Liver (tissue), 8 donors: ENCODE measurements at regions not wholly inside any gene's neighbourhood (a gene's known extent, or its start where the extent isn't known, plus 50 kb on each side); places are given as distances from the start of the nearest gene placed in this dataset.

Experiments used
- DNase-seq: peaks from one replicate; pipeline ENCODE4 v3.0.0-alpha.2; 2017; ENCODE audit warnings: low spot score
- H3K27ac ChIP-seq, 2 donors: one replicate each; pipeline ENCODE4 v1.7.0; 2013; ENCODE audit warnings: inconsistent platforms in 2 of 2, low read length in 2 of 2, control low read depth in 1 of 2, low read depth in 1 of 2, mild to moderate bottlenecking in 1 of 2
- H3K27me3 ChIP-seq, 4 donors: one replicate each; pipeline versions ENCODE4 v1.6.1 to v1.7.0; 2013; ENCODE audit warnings: low read length in 3 of 4, inconsistent platforms in 1 of 4, mild to moderate bottlenecking in 1 of 4, moderate library complexity in 1 of 4; ENCODE audit not compliant: control insufficient read depth in 4 of 4, insufficient read depth in 4 of 4
- H3K36me3 ChIP-seq, 4 donors: one replicate each; pipeline versions ENCODE4 v1.6.1 to v1.7.0; 2013; ENCODE audit warnings: low read length in 3 of 4, mild to moderate bottlenecking in 3 of 4, low read depth in 1 of 4, moderate library complexity in 1 of 4; ENCODE audit not compliant: control insufficient read depth in 4 of 4, insufficient read depth in 3 of 4
- H3K4me1 ChIP-seq, 4 donors: one replicate each; pipeline versions ENCODE4 v1.6.1 to v1.7.0; 2013; ENCODE audit warnings: low read length in 3 of 4, mild to moderate bottlenecking in 3 of 4, moderate library complexity in 1 of 4; ENCODE audit not compliant: control insufficient read depth in 4 of 4, insufficient read depth in 4 of 4
- H3K4me3 ChIP-seq, 3 donors: one replicate each; pipeline versions ENCODE4 v1.6.1 to v1.7.0; 2013; ENCODE audit warnings: low read length in 3 of 3, control low read depth in 1 of 3, low read depth in 1 of 3, mild to moderate bottlenecking in 1 of 3
- H3K9ac ChIP-seq, 2 donors: one replicate each; pipeline ENCODE4 v1.7.0; 2013; ENCODE audit warnings: low read length in 2 of 2, mild to moderate bottlenecking in 2 of 2, moderate library complexity in 2 of 2, control low read depth in 1 of 2, low read depth in 1 of 2
- H3K9me3 ChIP-seq, 4 donors: one replicate each; pipeline versions ENCODE4 v1.6.1 to v1.7.0; 2013; ENCODE audit warnings: low read length in 3 of 4; ENCODE audit not compliant: control insufficient read depth in 4 of 4
- EGR1 ChIP-seq, 2 donors: IDR thresholded peaks; 2 replicates each; pipeline ENCODE4 v1.6.1; 2016 to 2018; ENCODE audit warnings: antibody characterized with exemption in 2 of 2, low read depth in 2 of 2
- FOXA2 ChIP-seq: IDR thresholded peaks from 2 replicates; pipeline ENCODE4 v1.6.1; 2016; ENCODE audit warnings: antibody characterized with exemption
- GABPA ChIP-seq, 2 donors: IDR thresholded peaks in 1 of 2; conservative IDR thresholded peaks in 1 of 2; 2 replicates each; pipeline ENCODE4 v1.6.1; 2016; ENCODE audit warnings: antibody characterized with exemption in 2 of 2, mild to moderate bottlenecking in 1 of 2, moderate library complexity in 1 of 2
- HNF4A ChIP-seq, 2 donors: conservative IDR thresholded peaks; 2 replicates each; pipeline ENCODE4 v1.6.1; 2016; ENCODE audit warnings: antibody characterized with exemption in 2 of 2, mild to moderate bottlenecking in 2 of 2
- HNF4G ChIP-seq: IDR thresholded peaks from 2 replicates; pipeline ENCODE4 v1.6.1; 2016; ENCODE audit warnings: antibody characterized with exemption
- JUND ChIP-seq, 2 donors: IDR thresholded peaks; 2 replicates each; pipeline ENCODE4 v1.6.1; 2016; ENCODE audit warnings: antibody characterized with exemption in 2 of 2
- NR2F2 ChIP-seq: IDR thresholded peaks from 2 replicates; pipeline ENCODE4 v1.6.1; 2016; ENCODE audit warnings: antibody characterized with exemption
- RAD21 ChIP-seq, 2 donors: IDR thresholded peaks; 2 replicates each; pipeline ENCODE4 v1.6.1; 2016; ENCODE audit warnings: antibody characterized with exemption in 2 of 2, mild to moderate bottlenecking in 2 of 2
- RXRA ChIP-seq, 2 donors: IDR thresholded peaks; 2 replicates each; pipeline ENCODE4 v1.6.1; 2017 to 2018; ENCODE audit warnings: antibody characterized with exemption in 2 of 2, mild to moderate bottlenecking in 1 of 2
- SP1 ChIP-seq: IDR thresholded peaks from 2 replicates; pipeline ENCODE4 v1.6.1; 2018; ENCODE audit warnings: antibody characterized with exemption, mild to moderate bottlenecking
- TAF1 ChIP-seq: conservative IDR thresholded peaks from 2 replicates; pipeline ENCODE4 v1.6.1; 2016; ENCODE audit warnings: antibody characterized with exemption, mild to moderate bottlenecking
- YY1 ChIP-seq: IDR thresholded peaks from 2 replicates; pipeline ENCODE4 v1.6.1; 2016; ENCODE audit warnings: antibody characterized with exemption, mild to moderate bottlenecking
- WGBS: extraction: QIAGEN DNeasy Blood & Tissue Kit; methylation state at CpG from one replicate; pipeline ENCODE4 v1.1.7; 2013; 5-methylcytosine and 5-hydroxymethylcytosine counted together
- TF ChIP-seq, protein P1 (sequence below): fragments of 150-350 bp; IDR thresholded peaks from 2 replicates; pipeline ENCODE4 v1.5.1; 2017; ENCODE audit warnings: improper control_type of control experiment, low read depth, low read length; ENCODE audit not compliant: missing input control
- TF ChIP-seq, protein P2 (sequence below): IDR thresholded peaks from 2 replicates; pipeline ENCODE4 v1.6.1; 2016; ENCODE audit warnings: antibody characterized with exemption
- TF ChIP-seq, protein P3 (sequence below): IDR thresholded peaks from 2 replicates; pipeline ENCODE4 v1.6.1; 2016; ENCODE audit warnings: antibody characterized with exemption
- TF ChIP-seq, protein P4 (sequence below): IDR thresholded peaks from 2 replicates; pipeline ENCODE4 v1.6.1; 2016; ENCODE audit warnings: antibody characterized with exemption, mild to moderate bottlenecking
- donor health status: healthy.
- donor health status: healthy.
- donor health status: healthy.
- donor health status: healthy.
- donor health status: healthy.

DNA sequence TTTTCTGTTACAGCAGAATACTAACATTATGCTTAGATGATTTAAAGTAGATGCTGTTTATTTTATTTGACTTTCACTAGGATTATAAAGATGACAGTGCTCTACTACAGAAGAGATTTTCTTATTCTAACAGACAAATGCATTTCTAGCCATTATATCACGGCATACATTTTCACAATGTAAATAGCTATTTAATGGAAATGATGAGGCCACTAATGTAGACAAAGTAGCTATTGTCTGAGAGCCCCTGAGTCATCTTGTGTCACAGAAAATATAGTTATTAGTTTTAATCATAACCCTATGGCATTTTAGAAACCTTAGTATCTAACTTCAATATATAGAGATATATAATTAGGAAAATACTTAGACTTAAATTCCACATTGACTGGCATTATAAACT lies 158.0 kb upstream of the AHR start:
- Histone ChIP-seq H3K27me3 (no peaks in the 10 kb centered on the region), H3K36me3 (no peaks in the 10 kb centered on the region), H3K9ac (no peak overlapping the region), H3K9me3 (no peaks in the 10 kb centered on the region), H3K4me1 (peaks cover 3 to 21% (median 19%) of the 10 kb centered on the region in 4 donors), H3K4me3 (no peak overlapping the region), H3K27ac (no peak overlapping the region)
- TF ChIP-seq, protein P1, sequence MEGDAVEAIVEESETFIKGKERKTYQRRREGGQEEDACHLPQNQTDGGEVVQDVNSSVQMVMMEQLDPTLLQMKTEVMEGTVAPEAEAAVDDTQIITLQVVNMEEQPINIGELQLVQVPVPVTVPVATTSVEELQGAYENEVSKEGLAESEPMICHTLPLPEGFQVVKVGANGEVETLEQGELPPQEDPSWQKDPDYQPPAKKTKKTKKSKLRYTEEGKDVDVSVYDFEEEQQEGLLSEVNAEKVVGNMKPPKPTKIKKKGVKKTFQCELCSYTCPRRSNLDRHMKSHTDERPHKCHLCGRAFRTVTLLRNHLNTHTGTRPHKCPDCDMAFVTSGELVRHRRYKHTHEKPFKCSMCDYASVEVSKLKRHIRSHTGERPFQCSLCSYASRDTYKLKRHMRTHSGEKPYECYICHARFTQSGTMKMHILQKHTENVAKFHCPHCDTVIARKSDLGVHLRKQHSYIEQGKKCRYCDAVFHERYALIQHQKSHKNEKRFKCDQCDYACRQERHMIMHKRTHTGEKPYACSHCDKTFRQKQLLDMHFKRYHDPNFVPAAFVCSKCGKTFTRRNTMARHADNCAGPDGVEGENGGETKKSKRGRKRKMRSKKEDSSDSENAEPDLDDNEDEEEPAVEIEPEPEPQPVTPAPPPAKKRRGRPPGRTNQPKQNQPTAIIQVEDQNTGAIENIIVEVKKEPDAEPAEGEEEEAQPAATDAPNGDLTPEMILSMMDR, result no peak
- TF ChIP-seq RAD21 (IDR thresholded peaks at IDR 0.05) (no peak), NR2F2 (no peak), HNF4G (no peak), JUND (IDR thresholded peaks at IDR 0.05) (no peak), EGR1 (IDR thresholded peaks at IDR 0.05; ENCODE audit: low read depth in 2 of 2) (no peak), RXRA (IDR thresholded peaks at IDR 0.05) (no peak), TAF1 (no peak), HNF4A (conservative IDR thresholded peaks at IDR 0.05) (no peak), YY1 (no peak), FOXA2 (no peak)
- TF ChIP-seq, protein P2, sequence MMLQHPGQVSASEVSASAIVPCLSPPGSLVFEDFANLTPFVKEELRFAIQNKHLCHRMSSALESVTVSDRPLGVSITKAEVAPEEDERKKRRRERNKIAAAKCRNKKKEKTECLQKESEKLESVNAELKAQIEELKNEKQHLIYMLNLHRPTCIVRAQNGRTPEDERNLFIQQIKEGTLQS, result no peak
- TF ChIP-seq, protein P3, sequence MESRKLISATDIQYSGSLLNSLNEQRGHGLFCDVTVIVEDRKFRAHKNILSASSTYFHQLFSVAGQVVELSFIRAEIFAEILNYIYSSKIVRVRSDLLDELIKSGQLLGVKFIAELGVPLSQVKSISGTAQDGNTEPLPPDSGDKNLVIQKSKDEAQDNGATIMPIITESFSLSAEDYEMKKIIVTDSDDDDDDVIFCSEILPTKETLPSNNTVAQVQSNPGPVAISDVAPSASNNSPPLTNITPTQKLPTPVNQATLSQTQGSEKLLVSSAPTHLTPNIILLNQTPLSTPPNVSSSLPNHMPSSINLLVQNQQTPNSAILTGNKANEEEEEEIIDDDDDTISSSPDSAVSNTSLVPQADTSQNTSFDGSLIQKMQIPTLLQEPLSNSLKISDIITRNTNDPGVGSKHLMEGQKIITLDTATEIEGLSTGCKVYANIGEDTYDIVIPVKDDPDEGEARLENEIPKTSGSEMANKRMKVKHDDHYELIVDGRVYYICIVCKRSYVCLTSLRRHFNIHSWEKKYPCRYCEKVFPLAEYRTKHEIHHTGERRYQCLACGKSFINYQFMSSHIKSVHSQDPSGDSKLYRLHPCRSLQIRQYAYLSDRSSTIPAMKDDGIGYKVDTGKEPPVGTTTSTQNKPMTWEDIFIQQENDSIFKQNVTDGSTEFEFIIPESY, result no peak
- WGBS, result 88% methylated on average over 1 of the region's 1 CpG
- no peak for DNase-seq

DNA sequence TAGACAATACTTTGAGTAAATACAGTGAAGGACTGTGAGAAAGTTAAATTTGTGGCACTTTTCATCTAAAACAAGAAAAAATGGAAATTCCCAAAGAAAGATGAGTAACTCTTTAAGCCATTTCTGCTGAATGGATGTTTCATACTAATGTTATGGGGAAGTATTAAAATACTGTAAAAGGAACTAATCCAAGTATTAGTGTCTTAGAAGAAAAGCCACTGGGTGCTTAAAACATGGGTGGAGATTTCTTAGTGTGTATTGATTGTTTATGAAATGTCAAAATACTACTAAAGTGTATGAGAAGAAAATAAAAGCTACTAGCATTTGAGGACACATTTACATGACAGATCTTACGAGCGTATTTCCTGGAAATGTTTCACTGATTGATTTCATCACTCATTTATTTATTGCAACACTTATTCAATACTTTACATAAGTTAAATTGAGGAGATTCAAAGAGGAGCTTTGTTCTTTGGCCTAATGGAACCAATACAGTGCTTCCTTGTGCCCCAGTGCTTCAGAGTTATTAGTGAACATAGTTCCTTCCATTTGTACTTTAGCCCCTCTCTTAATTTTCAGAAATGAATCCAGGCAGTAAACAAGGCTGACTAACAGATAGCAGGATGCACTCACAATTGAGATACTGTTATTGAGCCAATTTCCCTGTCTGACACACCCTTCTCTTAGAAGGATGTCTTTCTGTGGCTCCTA lies 155.5 kb upstream of the AHR start:
- Histone ChIP-seq H3K9me3 (no peaks in the 10 kb centered on the region), H3K4me1 (peaks cover 3 to 21% (median 19%) of the 10 kb centered on the region in 4 donors), H3K36me3 (no peaks in the 10 kb centered on the region), H3K4me3 (peak overlapping the region in 2 of 3 donors; percentile 45 to 53), H3K9ac (peak overlapping the region; percentile 27 to 84), H3K27me3 (no peaks in the 10 kb centered on the region), H3K27ac (peak overlapping the region; percentile 62 to 90)
- WGBS, result 26% methylated on average over 2 of the region's 2 CpGs
- no peak for DNase-seq
- no peak for TF ChIP-seq YY1
- TF ChIP-seq, protein P1, result no peak
- peak; percentile 29 for TF ChIP-seq SP1
- TF ChIP-seq, protein P2, result peak; percentile 82
- peak; percentile 25 to 45 for TF ChIP-seq RXRA (IDR thresholded peaks at IDR 0.05)
- TF ChIP-seq, protein P4, sequence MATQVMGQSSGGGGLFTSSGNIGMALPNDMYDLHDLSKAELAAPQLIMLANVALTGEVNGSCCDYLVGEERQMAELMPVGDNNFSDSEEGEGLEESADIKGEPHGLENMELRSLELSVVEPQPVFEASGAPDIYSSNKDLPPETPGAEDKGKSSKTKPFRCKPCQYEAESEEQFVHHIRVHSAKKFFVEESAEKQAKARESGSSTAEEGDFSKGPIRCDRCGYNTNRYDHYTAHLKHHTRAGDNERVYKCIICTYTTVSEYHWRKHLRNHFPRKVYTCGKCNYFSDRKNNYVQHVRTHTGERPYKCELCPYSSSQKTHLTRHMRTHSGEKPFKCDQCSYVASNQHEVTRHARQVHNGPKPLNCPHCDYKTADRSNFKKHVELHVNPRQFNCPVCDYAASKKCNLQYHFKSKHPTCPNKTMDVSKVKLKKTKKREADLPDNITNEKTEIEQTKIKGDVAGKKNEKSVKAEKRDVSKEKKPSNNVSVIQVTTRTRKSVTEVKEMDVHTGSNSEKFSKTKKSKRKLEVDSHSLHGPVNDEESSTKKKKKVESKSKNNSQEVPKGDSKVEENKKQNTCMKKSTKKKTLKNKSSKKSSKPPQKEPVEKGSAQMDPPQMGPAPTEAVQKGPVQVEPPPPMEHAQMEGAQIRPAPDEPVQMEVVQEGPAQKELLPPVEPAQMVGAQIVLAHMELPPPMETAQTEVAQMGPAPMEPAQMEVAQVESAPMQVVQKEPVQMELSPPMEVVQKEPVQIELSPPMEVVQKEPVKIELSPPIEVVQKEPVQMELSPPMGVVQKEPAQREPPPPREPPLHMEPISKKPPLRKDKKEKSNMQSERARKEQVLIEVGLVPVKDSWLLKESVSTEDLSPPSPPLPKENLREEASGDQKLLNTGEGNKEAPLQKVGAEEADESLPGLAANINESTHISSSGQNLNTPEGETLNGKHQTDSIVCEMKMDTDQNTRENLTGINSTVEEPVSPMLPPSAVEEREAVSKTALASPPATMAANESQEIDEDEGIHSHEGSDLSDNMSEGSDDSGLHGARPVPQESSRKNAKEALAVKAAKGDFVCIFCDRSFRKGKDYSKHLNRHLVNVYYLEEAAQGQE, result no peak
- no peak for TF ChIP-seq GABPA (IDR thresholded peaks at IDR 0.05 in 1 of 2, conservative IDR thresholded peaks at IDR 0.05 in 1 of 2)
- no peak for TF ChIP-seq JUND (IDR thresholded peaks at IDR 0.05)
- peak in 1 of 2 donors; percentile 17 for TF ChIP-seq EGR1 (IDR thresholded peaks at IDR 0.05; ENCODE audit: low read depth in 2 of 2)
- TF ChIP-seq HNF4A (conservative IDR thresholded peaks at IDR 0.05), result peak; percentile 48 to 51
